Muscle layer of duodenum (tissue), 2 donors: ENCODE measurements at regions not wholly inside any gene's neighbourhood (a gene's known extent, or its start where the extent isn't known, plus 50 kb on each side); places are given as distances from the start of the nearest gene placed in this dataset.
"Not testable (repeated sequence)": the region's sequence is repeated elsewhere in the genome, so short reads cannot be mapped to it uniquely, and the experiment has no call there.

ENCODE experiments used
- H3K27ac ChIP-seq: one replicate; pipeline ENCODE4 v1.7.0; 2013; ENCODE audit warnings: mild to moderate bottlenecking, low read length
- H3K27me3 ChIP-seq: one replicate; pipeline ENCODE4 v1.7.0; 2013; ENCODE audit warnings: low read depth, mild to moderate bottlenecking, control low read depth, low read length
- H3K36me3 ChIP-seq, 2 donors: one replicate each; pipeline ENCODE4 v1.7.0; 2013; ENCODE audit warnings: low read length in 2 of 2, control low read depth in 1 of 2, mild to moderate bottlenecking in 1 of 2; ENCODE audit not compliant: insufficient read depth in 2 of 2, control insufficient read depth in 1 of 2
- H3K4me1 ChIP-seq, 2 donors: one replicate each; pipeline ENCODE4 v1.7.0; 2013; ENCODE audit warnings: low read length in 2 of 2, mild to moderate bottlenecking in 2 of 2, control low read depth in 1 of 2, moderate library complexity in 1 of 2; ENCODE audit not compliant: insufficient read depth in 2 of 2, control insufficient read depth in 1 of 2
- H3K4me3 ChIP-seq, 2 donors: one replicate each; pipeline ENCODE4 v1.7.0; 2013; ENCODE audit warnings: low read length in 2 of 2, low read depth in 1 of 2, mild to moderate bottlenecking in 1 of 2
- H3K9me3 ChIP-seq, 2 donors: one replicate each; pipeline ENCODE4 v1.7.0; 2013; ENCODE audit warnings: low read length in 2 of 2, control low read depth in 1 of 2, mild to moderate bottlenecking in 1 of 2; ENCODE audit not compliant: control insufficient read depth in 1 of 2
- donor health status: healthy.

DNA sequence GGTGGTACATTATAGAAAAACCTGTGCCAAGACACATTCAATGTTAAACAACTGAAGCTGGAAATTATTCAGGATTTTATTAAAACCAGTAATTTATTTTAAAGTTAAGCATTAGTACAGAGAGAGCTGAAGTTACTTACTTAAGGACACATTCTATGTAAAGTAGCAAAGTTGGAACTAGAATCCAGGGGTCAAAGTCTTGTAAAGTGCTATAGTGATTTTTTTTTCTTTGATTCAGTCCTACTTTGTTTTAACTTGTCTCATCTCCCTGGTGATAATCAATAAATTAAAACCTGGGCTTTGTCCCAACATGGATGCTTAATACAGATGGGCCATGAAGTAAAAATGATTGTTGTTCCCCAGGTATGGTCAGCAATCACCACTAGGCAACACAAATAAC, 1271.8 kb upstream of the CHAC2 start:
- Histone ChIP-seq H3K4me1 (no peaks in the 10 kb centered on the region), H3K27me3 (no peaks in the 10 kb centered on the region), H3K4me3 (no peak overlapping the region), H3K27ac (no peak overlapping the region), H3K9me3 (peaks cover 0 to 10% of the 10 kb centered on the region in 2 donors), H3K36me3 (no peaks in the 10 kb centered on the region)

DNA sequence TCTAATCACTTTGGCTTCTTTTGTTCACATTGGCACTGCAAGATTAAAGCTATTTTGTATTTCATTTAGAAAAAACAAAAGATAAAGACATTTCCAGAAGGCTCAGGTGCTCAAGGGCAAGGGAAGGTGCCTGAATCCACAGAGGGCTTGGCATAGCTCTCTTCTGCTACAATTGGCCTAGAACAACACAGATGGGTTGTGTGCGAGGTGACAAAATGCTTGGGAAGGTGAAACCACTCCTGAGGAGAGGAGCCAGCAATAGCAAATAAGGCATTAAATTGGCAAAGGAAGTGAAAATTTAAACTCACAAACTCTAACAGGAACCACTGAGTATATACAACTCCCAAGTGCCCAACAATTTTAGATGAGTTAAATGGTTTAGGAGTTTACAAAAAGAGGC, 1290.4 kb upstream of the CHAC2 start:
- H3K4me3 ChIP-seq, result no peak overlapping the region

DNA sequence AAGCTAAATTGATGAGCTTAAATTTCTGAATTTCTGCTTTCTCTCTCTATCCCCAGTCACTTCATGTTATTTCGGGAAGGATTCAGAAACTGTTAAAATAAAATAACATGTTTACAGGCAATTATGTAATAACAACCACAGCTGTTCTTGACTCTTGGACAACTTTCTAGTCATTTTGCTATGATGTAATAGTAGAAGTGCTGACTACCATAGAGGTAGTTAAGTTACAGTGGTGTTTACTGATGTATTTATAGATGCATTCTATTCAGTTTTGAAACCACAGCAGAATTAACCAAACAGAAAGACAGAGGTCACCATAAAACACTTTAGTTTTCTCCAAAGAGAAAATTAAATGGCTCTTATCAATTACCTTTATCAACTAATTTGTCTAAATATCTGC, 1292.0 kb upstream of the CHAC2 start:
- Histone ChIP-seq H3K9me3 (peaks cover 0 to 3% of the 10 kb centered on the region in 2 donors), H3K4me3 (no peak overlapping the region), H3K36me3 (no peaks in the 10 kb centered on the region), H3K27me3 (no peaks in the 10 kb centered on the region), H3K4me1 (no peaks in the 10 kb centered on the region), H3K27ac (no peak overlapping the region)

More for the DNA sequence above, 1290.4 kb upstream of the CHAC2 start:
- Histone ChIP-seq H3K27ac (no peak overlapping the region), H3K27me3 (no peaks in the 10 kb centered on the region), H3K9me3 (peaks cover 0 to 3% of the 10 kb centered on the region in 2 donors), H3K36me3 (no peaks in the 10 kb centered on the region), H3K4me1 (no peaks in the 10 kb centered on the region)

DNA sequence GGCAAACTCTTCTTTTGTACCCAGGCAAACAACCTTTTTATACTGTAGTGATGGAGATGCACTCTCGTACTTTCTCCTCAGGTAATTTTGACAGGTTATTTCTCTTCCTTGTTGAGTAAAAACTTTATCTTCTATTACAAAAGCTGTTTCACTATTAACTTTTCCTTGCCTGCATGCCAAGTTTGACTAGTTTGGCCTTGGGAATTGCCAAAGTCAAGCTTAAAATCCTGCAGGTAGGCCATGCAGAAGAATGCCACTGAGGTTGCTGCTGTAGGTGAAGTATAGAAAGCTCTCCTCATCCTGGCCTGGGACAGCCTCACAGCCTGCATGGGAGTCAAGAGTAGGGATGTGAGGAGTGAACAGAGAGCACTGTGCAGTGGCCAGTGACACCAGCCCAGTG, 1293.5 kb upstream of the CHAC2 start:
- Histone ChIP-seq H3K4me3 (no peak overlapping the region), H3K27me3 (no peaks in the 10 kb centered on the region), H3K36me3 (no peaks in the 10 kb centered on the region), H3K4me1 (no peaks in the 10 kb centered on the region), H3K27ac (no peak overlapping the region), H3K9me3 (no peaks in the 10 kb centered on the region)

DNA sequence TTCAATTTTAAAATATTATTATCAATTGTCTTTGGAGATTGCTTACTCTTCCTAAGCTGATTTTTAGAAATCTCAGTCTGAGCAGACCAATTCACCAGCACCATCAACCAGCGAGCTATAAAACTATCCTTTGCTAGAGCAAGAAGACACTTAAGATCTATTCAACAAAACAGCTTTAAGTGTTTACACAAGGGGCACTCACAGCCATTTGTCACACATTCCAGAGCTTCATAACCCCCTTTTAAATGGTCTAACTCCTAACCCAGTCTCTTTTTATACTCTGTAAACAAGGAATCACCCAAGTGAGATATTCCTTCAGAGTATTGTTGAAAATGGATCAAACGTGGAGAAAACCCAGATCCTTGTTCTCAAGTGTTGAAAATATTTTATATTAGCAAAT, 1294.1 kb upstream of the CHAC2 start:
- H3K27me3 ChIP-seq, result no peaks in the 10 kb centered on the region
- no peak overlapping the region for H3K27ac ChIP-seq
- H3K9me3 ChIP-seq, result no peaks in the 10 kb centered on the region
- no peak overlapping the region for H3K4me3 ChIP-seq
- no peaks in the 10 kb centered on the region for H3K36me3 ChIP-seq
- H3K4me1 ChIP-seq, result no peaks in the 10 kb centered on the region

DNA sequence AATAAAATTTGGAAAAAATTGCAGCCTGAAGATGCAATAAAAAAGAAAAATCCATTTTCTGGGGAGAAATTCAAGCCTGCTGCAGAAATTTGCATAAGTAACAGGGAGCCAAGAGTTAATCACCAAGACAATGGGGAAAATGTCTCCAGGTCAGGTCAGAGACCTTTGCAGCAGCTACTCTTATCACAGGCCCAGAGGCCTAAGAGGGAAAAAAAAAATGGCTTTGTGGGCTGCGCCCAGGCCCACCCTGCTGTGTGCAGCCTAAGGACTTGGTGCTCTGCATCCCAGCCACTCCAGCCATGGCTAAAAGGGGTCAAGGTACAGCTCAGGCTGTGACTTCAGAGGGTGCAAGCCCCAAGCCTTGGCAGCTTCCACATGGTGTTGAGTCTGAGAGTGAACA, 1297.1 kb upstream of the CHAC2 start:
- H3K27ac ChIP-seq, H3K4me1 ChIP-seq, H3K4me3 ChIP-seq, H3K9me3 ChIP-seq, H3K36me3 ChIP-seq, H3K27me3 ChIP-seq: not testable (repeated sequence)

DNA sequence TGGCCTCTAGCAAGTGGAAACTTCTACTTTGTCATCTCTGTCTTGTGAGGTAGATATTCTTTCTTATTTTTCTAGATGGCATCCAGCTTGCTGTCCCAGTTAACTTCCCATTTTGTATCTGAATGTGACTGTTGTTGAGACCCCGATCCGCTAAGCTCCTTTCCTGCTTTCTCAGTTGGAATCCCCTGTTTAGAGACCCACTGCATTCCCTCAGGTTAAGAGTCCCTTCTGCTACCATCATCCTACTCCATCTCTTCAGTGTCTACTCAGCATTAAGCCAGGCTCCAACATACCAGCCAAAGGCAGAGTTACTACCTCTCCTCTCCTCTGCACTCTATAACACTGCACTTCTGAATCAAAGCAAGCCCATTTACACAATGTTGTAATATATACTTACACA, 1300.4 kb upstream of the CHAC2 start:
- H3K4me1 ChIP-seq, result no peaks in the 10 kb centered on the region
- no peaks in the 10 kb centered on the region for H3K27me3 ChIP-seq
- H3K9me3 ChIP-seq, result no peaks in the 10 kb centered on the region
- no peaks in the 10 kb centered on the region for H3K36me3 ChIP-seq
- no peak overlapping the region for H3K4me3 ChIP-seq
- no peak overlapping the region for H3K27ac ChIP-seq

DNA sequence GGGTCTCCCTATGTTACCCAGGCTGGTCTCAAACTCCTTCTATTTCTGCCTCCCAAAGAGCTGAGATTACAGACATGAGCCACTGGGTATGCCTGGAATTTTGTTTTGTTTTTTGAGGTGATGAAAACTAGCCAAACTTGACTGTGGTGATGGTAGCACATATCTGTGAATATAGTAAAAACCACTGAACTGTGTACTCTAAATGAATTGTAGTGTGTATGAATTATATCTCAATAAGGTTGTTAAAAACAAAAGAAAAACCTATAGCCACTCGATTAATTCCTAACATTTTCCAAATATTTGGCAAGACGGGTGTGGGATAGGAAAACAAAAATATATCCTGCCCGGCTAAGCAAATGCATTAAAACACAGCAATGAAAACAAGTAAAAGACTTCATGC, 1302.3 kb upstream of the CHAC2 start:
- H3K9me3 ChIP-seq, result no peaks in the 10 kb centered on the region
- no peaks in the 10 kb centered on the region for H3K27me3 ChIP-seq
- H3K36me3 ChIP-seq, result no peaks in the 10 kb centered on the region
- H3K27ac ChIP-seq, result no peak overlapping the region
- H3K4me3 ChIP-seq, result no peak overlapping the region
- H3K4me1 ChIP-seq, result no peaks in the 10 kb centered on the region

DNA sequence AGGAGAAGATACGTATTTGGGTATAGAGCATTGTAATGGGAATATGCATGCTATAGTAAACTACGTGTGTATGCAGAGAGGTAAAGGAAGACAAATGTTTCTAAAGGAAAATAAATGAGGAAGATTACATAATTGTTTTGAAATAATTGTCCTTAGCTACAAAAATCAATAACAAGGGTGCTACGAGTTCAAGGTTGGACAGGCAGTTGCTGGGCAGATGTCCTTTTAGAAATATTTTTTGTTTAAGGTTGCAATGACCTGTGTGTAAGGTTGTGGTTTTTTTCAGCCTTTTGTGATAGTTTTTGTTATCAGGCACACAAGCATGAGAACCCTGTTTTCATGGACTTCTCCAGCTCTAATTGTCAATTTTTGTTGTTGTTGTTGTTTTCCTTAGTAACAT, 1304.1 kb upstream of the CHAC2 start:
- Histone ChIP-seq H3K36me3 (no peaks in the 10 kb centered on the region), H3K4me1 (no peaks in the 10 kb centered on the region), H3K9me3 (no peaks in the 10 kb centered on the region), H3K27ac (no peak overlapping the region), H3K4me3 (no peak overlapping the region), H3K27me3 (no peaks in the 10 kb centered on the region)

DNA sequence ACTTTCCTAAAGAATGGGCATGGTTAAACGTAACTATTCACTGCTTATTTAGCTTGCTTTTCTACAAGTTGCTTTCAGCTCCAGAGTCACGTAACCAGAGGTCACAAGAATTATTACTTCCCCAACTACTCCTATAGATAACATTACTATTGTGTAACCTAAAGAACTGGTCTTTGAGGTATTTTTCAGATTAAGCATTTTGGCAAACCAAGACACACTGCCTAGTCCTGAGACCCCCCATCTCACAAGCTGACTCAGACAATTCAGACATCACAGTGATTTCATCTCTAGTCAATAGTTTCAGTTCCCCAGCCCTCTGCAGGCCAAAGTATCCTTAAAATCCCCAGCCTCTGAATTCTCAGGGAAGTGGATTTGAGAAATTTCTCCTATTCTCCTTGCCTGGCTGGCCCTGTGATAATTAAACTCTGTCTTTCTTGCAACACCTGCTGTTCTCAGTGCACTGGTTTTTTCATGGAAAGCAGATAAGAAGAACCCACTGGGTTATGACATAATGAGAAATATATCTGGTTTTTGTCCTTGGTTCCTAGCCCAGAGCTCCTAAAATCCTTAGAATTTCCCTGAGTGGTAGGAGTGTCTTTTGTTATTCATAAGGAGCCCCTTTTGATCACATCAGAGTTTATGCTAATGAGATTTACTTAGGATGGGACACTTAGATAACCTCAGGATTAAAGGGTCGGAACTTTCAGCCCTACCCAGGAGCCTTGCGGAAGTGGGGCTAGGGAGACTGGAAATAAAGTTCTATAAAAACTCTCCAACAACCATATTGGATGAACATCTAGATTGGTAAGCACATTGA, 1310.8 kb upstream of the CHAC2 start:
- H3K4me3 ChIP-seq, result no peak overlapping the region

DNA sequence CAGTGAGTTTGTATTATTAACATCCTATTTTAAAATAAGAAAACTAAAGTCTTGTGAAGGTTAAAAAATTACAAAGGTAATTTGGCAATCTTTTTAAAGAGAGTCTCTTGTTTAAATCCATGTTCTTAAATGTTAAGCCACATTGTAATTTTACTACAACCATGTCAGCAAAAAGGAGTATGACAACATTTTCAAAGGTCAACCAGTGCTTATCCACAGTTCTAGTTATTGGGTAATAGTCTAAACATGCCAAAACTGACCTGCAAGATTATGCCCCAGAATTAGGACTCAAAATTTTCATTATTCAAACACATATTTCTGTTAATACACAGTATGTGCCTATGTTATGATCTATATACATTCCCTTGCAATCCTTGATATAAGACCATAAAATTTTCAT, 1312.6 kb upstream of the CHAC2 start:
- Histone ChIP-seq H3K27me3 (no peaks in the 10 kb centered on the region), H3K4me1 (no peaks in the 10 kb centered on the region), H3K36me3 (no peaks in the 10 kb centered on the region), H3K4me3 (no peak overlapping the region), H3K27ac (no peak overlapping the region), H3K9me3 (no peaks in the 10 kb centered on the region)

More for the DNA sequence above, 1310.8 kb upstream of the CHAC2 start:
- H3K27ac ChIP-seq, result no peak overlapping the region
- no peaks in the 10 kb centered on the region for H3K27me3 ChIP-seq
- no peaks in the 10 kb centered on the region for H3K36me3 ChIP-seq
- H3K9me3 ChIP-seq, result no peaks in the 10 kb centered on the region
- H3K4me1 ChIP-seq, result no peaks in the 10 kb centered on the region

DNA sequence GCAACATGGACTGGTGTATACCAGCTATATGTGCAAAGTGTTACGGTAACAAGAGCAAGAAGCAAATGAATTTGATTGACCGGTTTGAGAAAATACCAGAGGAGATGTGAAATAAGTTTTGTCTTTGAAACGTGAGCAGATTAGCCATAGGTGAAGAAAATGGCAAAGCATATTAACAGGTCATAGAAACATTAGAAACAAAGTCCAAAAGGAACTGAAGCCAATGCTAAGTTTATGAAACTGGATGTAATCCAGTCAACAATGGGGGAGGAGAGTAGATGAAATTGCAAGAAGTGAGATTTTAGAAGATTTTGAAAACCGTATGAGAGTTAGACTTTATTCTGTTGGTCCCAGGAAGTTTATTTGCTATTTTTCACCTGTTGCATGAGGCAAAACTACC, 1315.4 kb upstream of the CHAC2 start:
- H3K27me3 ChIP-seq, result no peaks in the 10 kb centered on the region
- no peaks in the 10 kb centered on the region for H3K4me1 ChIP-seq
- H3K36me3 ChIP-seq, result no peaks in the 10 kb centered on the region
- no peaks in the 10 kb centered on the region for H3K9me3 ChIP-seq
- H3K27ac ChIP-seq, result no peak overlapping the region
- no peak overlapping the region for H3K4me3 ChIP-seq
